Esophagus muscularis mucosa (tissue), 4 donors: ENCODE measurements at regions not wholly inside any gene's neighbourhood (a gene's known extent, or its start where the extent isn't known, plus 50 kb on each side); places are given as distances from the start of the nearest gene placed in this dataset.
"Not testable (repeated sequence)": the region's sequence is repeated elsewhere in the genome, so short reads cannot be mapped to it uniquely, and the experiment has no call there.

ENCODE experiments used
- DNase-seq: peaks from one replicate; pipeline ENCODE4 v3.0.0-alpha.2; 2017; ENCODE audit errors: extremely low spot score
- H3K27ac ChIP-seq, 4 donors: fragments of 200-600 bp; sonication (generic); replicated peaks in 1 of 4; 1 replicate in 3 of 4; 2 replicates in 1 of 4; pipeline ENCODE4 v1.5.1; 2016 to 2019; ENCODE audit warnings: mild to moderate bottlenecking in 1 of 4
- H3K27me3 ChIP-seq, 4 donors: fragments of 200-600 bp; sonication (generic); one replicate each; pipeline versions ENCODE4 v1.5.1 to v1.6.0; 2016 to 2019
- H3K36me3 ChIP-seq, 4 donors: fragments of 200-600 bp; sonication (generic); one replicate each; pipeline ENCODE4 v1.5.1; 2016 to 2019
- H3K4me1 ChIP-seq, 4 donors: fragments of 200-600 bp; sonication (generic); one replicate each; pipeline ENCODE4 v1.5.1; 2016 to 2019
- H3K4me3 ChIP-seq, 4 donors: fragments of 200-600 bp; sonication (generic); 1 replicate in 2 of 4; 2 replicates in 2 of 4; pipeline ENCODE4 v1.5.1; 2016 to 2019; ENCODE audit warnings: mild to moderate bottlenecking in 4 of 4, moderate library complexity in 1 of 4
- H3K9me3 ChIP-seq, 4 donors: fragments of 200-600 bp; sonication (generic); 1 replicate in 3 of 4; 2 replicates in 1 of 4; pipeline ENCODE4 v1.5.1; 2016 to 2019
- CTCF ChIP-seq, 3 experiments: fragments of 200-600 bp in 2 of 3; fragments of 450-650 bp in 1 of 3; sonication (generic) in 2 of 3; IDR thresholded peaks; one replicate each; pipeline ENCODE4 v1.5.1; 2017 to 2019; ENCODE audit warnings: antibody characterized with exemption in 3 of 3, mild to moderate bottlenecking in 2 of 3, moderate library complexity in 1 of 3
- EP300 ChIP-seq: sonication (generic); formaldehyde crosslinking; IDR thresholded peaks from one replicate; pipeline ENCODE4 v1.6.1; 2017; ENCODE audit warnings: antibody characterized with exemption
- POLR2A ChIP-seq: fragments of 450-650 bp; IDR thresholded peaks from one replicate; pipeline ENCODE4 v1.6.1; 2017; ENCODE audit warnings: antibody characterized with exemption, moderate library complexity, mild to moderate bottlenecking, low read depth
- POLR2AphosphoS5 ChIP-seq, 2 donors: sonication (generic); formaldehyde crosslinking; IDR thresholded peaks; one replicate each; pipeline ENCODE4 v1.6.1; 2017; ENCODE audit warnings: antibody characterized with exemption in 2 of 2
- WGBS: methylation state at CpG from one replicate; pipeline ENCODE4 v1.1.5; 2018; 5-methylcytosine and 5-hydroxymethylcytosine counted together
- intact Hi-C: fragments of 100-400 bp; cut with DNase I; formaldehyde crosslinking; loops from one replicate; pipeline ENCODE4 v1.15.1; 2023

- H3K27me3 ChIP-seq: no peaks in the 10 kb centered on the region
- TF ChIP-seq POLR2AphosphoS5 (IDR thresholded peaks at IDR 0.05) (no peak), CTCF (IDR thresholded peaks at IDR 0.05) (no peak), POLR2A (no peak), EP300 (no peak)
- H3K4me3 ChIP-seq: no peak overlapping the region
- DNase-seq: no peak
- no peaks in the 10 kb centered on the region for H3K36me3 ChIP-seq
- no peak overlapping the region for H3K27ac ChIP-seq
- 85% methylated on average over 5 of the region's 6 CpGs for WGBS
- intact Hi-C loops: no loop called here
- H3K9me3 ChIP-seq: no peaks in the 10 kb centered on the region
- H3K4me1 ChIP-seq: no peaks in the 10 kb centered on the region
Measured at GRCh38 chr2:239732666-239733010, 292.5 kb downstream of the NDUFA10 start.

- no peak overlapping the region for H3K27ac ChIP-seq
- intact Hi-C loops: no loop called here
Measured at GRCh38 chr2:239731998-239732665, 293.0 kb downstream of the NDUFA10 start.

GRCh38 chr2:239731422-239731821 lies 293.7 kb downstream of the NDUFA10 start:
- 100% methylated on average over 10 of the region's 10 CpGs for WGBS
- Histone ChIP-seq H3K4me3 (no peak overlapping the region), H3K27me3 (no peaks in the 10 kb centered on the region), H3K27ac (no peak overlapping the region), H3K9me3 (no peaks in the 10 kb centered on the region), H3K4me1 (no peaks in the 10 kb centered on the region), H3K36me3 (no peaks in the 10 kb centered on the region)
- intact Hi-C loops: no loop called here
- no peak for TF ChIP-seq POLR2AphosphoS5 (IDR thresholded peaks at IDR 0.05)
- no peak for TF ChIP-seq EP300
- no peak for TF ChIP-seq CTCF (IDR thresholded peaks at IDR 0.05)
- no peak for TF ChIP-seq POLR2A
- DNase-seq: no peak

More at GRCh38 chr2:239731998-239732665, 293.0 kb downstream of the NDUFA10 start:
- TF ChIP-seq CTCF (IDR thresholded peaks at IDR 0.05): no peak
- TF ChIP-seq POLR2A: no peak
- no peak for TF ChIP-seq EP300
- TF ChIP-seq POLR2AphosphoS5 (IDR thresholded peaks at IDR 0.05): no peak
- Histone ChIP-seq H3K36me3 (no peaks in the 10 kb centered on the region), H3K9me3 (no peaks in the 10 kb centered on the region), H3K4me3 (no peak overlapping the region), H3K27me3 (no peaks in the 10 kb centered on the region), H3K4me1 (no peaks in the 10 kb centered on the region)
- no peak for DNase-seq
- 92% methylated on average over 2 of the region's 6 CpGs for WGBS

GRCh38 chr2:239730897-239731296 lies 294.2 kb downstream of the NDUFA10 start:
- Histone ChIP-seq H3K9me3 (no peaks in the 10 kb centered on the region), H3K4me1 (peaks cover 0 to 5% (median 2%) of the 10 kb centered on the region in 4 donors), H3K36me3 (no peaks in the 10 kb centered on the region), H3K27ac (no peak overlapping the region), H3K4me3 (no peak overlapping the region), H3K27me3 (no peaks in the 10 kb centered on the region)
- DNase-seq: no peak
- 90% methylated on average over 8 of the region's 8 CpGs for WGBS
- intact Hi-C loops: no loop called here
- no peak for TF ChIP-seq POLR2AphosphoS5 (IDR thresholded peaks at IDR 0.05)
- TF ChIP-seq POLR2A: no peak
- no peak for TF ChIP-seq EP300
- no peak for TF ChIP-seq CTCF (IDR thresholded peaks at IDR 0.05)

GRCh38 chr2:239730567-239730882 lies 294.6 kb downstream of the NDUFA10 start:
- H3K27me3 ChIP-seq, intact Hi-C loops, H3K9me3 ChIP-seq, H3K36me3 ChIP-seq, H3K27ac ChIP-seq, H3K4me3 ChIP-seq, DNase-seq, H3K4me1 ChIP-seq: not testable (repeated sequence)
- WGBS: 84% methylated on average over 8 of the region's 8 CpGs
